ENCODE measurements at regions not wholly inside any gene's neighbourhood (a gene's known extent, or its start where the extent isn't known, plus 50 kb on each side); places are given as distances from the start of the nearest gene placed in this dataset.

GRCh38 chr4:12778706-12779105 is 705.4 kb downstream of the RAB28 start:
- H3K36me3 ChIP-seq (ENCODE audit: control insufficient read depth, insufficient read depth, low read length): no peaks in the 10 kb centered on the region
- no peak overlapping the region for H3K4me3 ChIP-seq (ENCODE audit: insufficient read depth, low read depth, low read length, poor library complexity, severe bottlenecking)
- no peaks in the 10 kb centered on the region for H3K9me3 ChIP-seq (ENCODE audit: control insufficient read depth, low read length)
- DNase-seq: no peak
- H3K27me3 ChIP-seq (replicated peaks; ENCODE audit: control insufficient read depth, insufficient read depth, low read length, poor library complexity, severe bottlenecking): no peaks in the 10 kb centered on the region
- H3K4me1 ChIP-seq (ENCODE audit: control insufficient read depth, insufficient read depth, low read length, poor library complexity, severe bottlenecking): no peaks in the 10 kb centered on the region
- H3K27ac ChIP-seq (ENCODE audit: insufficient read depth, low read length, poor library complexity, severe bottlenecking): no peak overlapping the region

DNA sequence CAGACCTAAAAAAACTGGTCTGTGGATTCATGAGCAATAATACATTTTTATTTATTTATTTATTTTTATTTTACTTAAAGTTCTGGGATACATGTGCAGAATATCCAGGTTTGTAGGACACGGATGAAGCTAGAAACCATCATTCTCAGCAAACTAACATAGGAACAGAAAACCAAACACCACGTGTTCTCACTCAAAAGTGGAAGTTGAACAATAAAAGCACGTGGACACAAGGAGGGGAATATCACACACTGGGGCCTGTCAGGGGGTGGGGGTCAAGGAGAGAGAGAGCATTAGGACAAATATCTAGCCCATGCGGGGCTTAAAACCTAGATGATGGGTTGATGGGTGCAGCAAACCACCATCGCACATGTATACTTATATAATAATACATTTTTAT is 705.9 kb downstream of the RAB28 start:
- no peaks in the 10 kb centered on the region for H3K36me3 ChIP-seq (ENCODE audit: control insufficient read depth, insufficient read depth, low read length)
- H3K9me3 ChIP-seq (ENCODE audit: control insufficient read depth, low read length): no peaks in the 10 kb centered on the region
- DNase-seq: no peak
- no peaks in the 10 kb centered on the region for H3K4me1 ChIP-seq (ENCODE audit: control insufficient read depth, insufficient read depth, low read length, poor library complexity, severe bottlenecking)
- H3K27me3 ChIP-seq (replicated peaks; ENCODE audit: control insufficient read depth, insufficient read depth, low read length, poor library complexity, severe bottlenecking): no peaks in the 10 kb centered on the region
- no peak overlapping the region for H3K27ac ChIP-seq (ENCODE audit: insufficient read depth, low read length, poor library complexity, severe bottlenecking)
- no peak overlapping the region for H3K4me3 ChIP-seq (ENCODE audit: insufficient read depth, low read depth, low read length, poor library complexity, severe bottlenecking)

- Histone ChIP-seq H3K9me3 (ENCODE audit: control insufficient read depth, low read length) (no peaks in the 10 kb centered on the region), H3K27ac (ENCODE audit: insufficient read depth, low read length, poor library complexity, severe bottlenecking) (no peak overlapping the region), H3K36me3 (ENCODE audit: control insufficient read depth, insufficient read depth, low read length) (no peaks in the 10 kb centered on the region), H3K27me3 (replicated peaks; ENCODE audit: control insufficient read depth, insufficient read depth, low read length, poor library complexity, severe bottlenecking) (no peaks in the 10 kb centered on the region), H3K4me1 (ENCODE audit: control insufficient read depth, insufficient read depth, low read length, poor library complexity, severe bottlenecking) (no peaks in the 10 kb centered on the region), H3K4me3 (ENCODE audit: insufficient read depth, low read depth, low read length, poor library complexity, severe bottlenecking) (no peak overlapping the region)
- DNase-seq: no peak
Observed at GRCh38 chr4:12770351-12770750, 713.8 kb downstream of the RAB28 start.

DNA sequence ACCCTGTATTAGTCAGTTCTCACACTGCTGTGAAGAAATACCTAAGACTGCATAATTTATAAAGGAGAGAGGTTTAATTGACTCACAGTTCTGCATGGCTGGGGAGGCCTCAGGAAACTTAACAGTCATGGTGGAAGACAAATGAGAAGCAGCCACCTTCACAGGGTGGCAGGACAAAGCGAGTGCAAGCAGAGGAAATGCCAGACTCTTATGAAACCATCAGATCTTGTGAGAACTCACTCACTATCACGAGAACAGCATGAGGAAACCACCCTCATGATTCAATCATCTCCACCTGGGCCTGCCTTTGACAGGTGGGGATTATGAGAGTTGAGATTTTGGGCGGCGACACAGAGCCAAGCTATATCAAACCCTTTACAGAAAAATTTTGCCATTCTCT is 722.4 kb downstream of the RAB28 start:
- no peak overlapping the region for H3K27ac ChIP-seq (ENCODE audit: insufficient read depth, low read length, poor library complexity, severe bottlenecking)
- H3K9me3 ChIP-seq (ENCODE audit: control insufficient read depth, low read length): no peaks in the 10 kb centered on the region
- no peak for DNase-seq
- H3K4me3 ChIP-seq (ENCODE audit: insufficient read depth, low read depth, low read length, poor library complexity, severe bottlenecking): no peak overlapping the region
- H3K36me3 ChIP-seq (ENCODE audit: control insufficient read depth, insufficient read depth, low read length): no peaks in the 10 kb centered on the region
- H3K27me3 ChIP-seq (replicated peaks; ENCODE audit: control insufficient read depth, insufficient read depth, low read length, poor library complexity, severe bottlenecking): no peaks in the 10 kb centered on the region
- no peaks in the 10 kb centered on the region for H3K4me1 ChIP-seq (ENCODE audit: control insufficient read depth, insufficient read depth, low read length, poor library complexity, severe bottlenecking)

GRCh38 chr4:12747154-12747553 is 737.0 kb downstream of the RAB28 start:
- no peaks in the 10 kb centered on the region for H3K4me1 ChIP-seq (ENCODE audit: control insufficient read depth, insufficient read depth, low read length, poor library complexity, severe bottlenecking)
- H3K36me3 ChIP-seq (ENCODE audit: control insufficient read depth, insufficient read depth, low read length): no peaks in the 10 kb centered on the region
- no peaks in the 10 kb centered on the region for H3K27me3 ChIP-seq (replicated peaks; ENCODE audit: control insufficient read depth, insufficient read depth, low read length, poor library complexity, severe bottlenecking)
- H3K27ac ChIP-seq (ENCODE audit: insufficient read depth, low read length, poor library complexity, severe bottlenecking): no peak overlapping the region
- H3K9me3 ChIP-seq (ENCODE audit: control insufficient read depth, low read length): no peaks in the 10 kb centered on the region
- H3K4me3 ChIP-seq (ENCODE audit: insufficient read depth, low read depth, low read length, poor library complexity, severe bottlenecking): no peak overlapping the region
- no peak for DNase-seq

DNA sequence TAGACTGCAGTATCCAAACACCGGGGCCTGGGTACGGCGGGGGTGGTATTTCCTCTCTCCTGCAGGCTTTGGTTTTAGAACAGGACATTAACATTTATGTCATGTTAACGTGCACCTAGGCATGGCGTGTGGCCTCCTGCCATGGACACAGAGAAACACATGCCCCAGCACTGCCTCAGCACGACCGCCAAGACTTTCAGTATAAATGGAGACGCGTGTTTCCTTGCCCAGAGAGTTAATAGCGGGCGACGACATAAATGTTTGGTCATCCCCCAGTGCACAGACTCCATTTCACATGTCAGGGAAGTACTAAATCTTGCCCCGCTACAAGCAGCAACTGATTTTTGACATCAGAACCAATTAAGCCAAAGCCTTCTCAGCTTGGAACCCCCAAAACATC is 737.9 kb downstream of the RAB28 start:
- Histone ChIP-seq H3K9me3 (ENCODE audit: control insufficient read depth, low read length) (no peaks in the 10 kb centered on the region), H3K4me1 (ENCODE audit: control insufficient read depth, insufficient read depth, low read length, poor library complexity, severe bottlenecking) (no peaks in the 10 kb centered on the region), H3K4me3 (ENCODE audit: insufficient read depth, low read depth, low read length, poor library complexity, severe bottlenecking) (no peak overlapping the region), H3K27me3 (replicated peaks; ENCODE audit: control insufficient read depth, insufficient read depth, low read length, poor library complexity, severe bottlenecking) (no peaks in the 10 kb centered on the region), H3K27ac (ENCODE audit: insufficient read depth, low read length, poor library complexity, severe bottlenecking) (no peak overlapping the region), H3K36me3 (ENCODE audit: control insufficient read depth, insufficient read depth, low read length) (no peaks in the 10 kb centered on the region)
- no peak for DNase-seq

DNA sequence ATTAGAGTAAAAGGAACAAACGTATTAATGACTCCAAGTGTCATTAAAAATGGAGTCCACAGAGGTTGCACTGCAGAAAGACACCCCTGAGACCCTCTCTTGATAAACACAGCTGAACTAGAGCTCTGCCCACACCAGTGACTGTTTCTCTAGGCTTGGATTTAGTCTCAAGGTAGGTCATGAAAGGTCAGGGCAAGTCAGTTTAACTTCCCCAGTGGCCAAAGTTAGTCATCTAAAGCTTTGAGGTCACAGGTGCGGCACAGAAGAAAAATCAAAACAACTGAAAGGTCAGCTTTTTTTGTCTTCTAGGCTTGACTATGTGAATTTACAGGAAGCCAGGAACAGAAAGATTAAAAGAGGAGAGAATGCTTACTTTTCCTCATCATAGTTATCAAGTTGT is 749.6 kb downstream of the RAB28 start:
- Histone ChIP-seq H3K4me3 (ENCODE audit: insufficient read depth, low read depth, low read length, poor library complexity, severe bottlenecking) (no peak overlapping the region), H3K9me3 (ENCODE audit: control insufficient read depth, low read length) (no peaks in the 10 kb centered on the region), H3K4me1 (ENCODE audit: control insufficient read depth, insufficient read depth, low read length, poor library complexity, severe bottlenecking) (no peaks in the 10 kb centered on the region), H3K27me3 (replicated peaks; ENCODE audit: control insufficient read depth, insufficient read depth, low read length, poor library complexity, severe bottlenecking) (no peaks in the 10 kb centered on the region), H3K27ac (ENCODE audit: insufficient read depth, low read length, poor library complexity, severe bottlenecking) (no peak overlapping the region), H3K36me3 (ENCODE audit: control insufficient read depth, insufficient read depth, low read length) (no peaks in the 10 kb centered on the region)
- DNase-seq: no peak

DNA sequence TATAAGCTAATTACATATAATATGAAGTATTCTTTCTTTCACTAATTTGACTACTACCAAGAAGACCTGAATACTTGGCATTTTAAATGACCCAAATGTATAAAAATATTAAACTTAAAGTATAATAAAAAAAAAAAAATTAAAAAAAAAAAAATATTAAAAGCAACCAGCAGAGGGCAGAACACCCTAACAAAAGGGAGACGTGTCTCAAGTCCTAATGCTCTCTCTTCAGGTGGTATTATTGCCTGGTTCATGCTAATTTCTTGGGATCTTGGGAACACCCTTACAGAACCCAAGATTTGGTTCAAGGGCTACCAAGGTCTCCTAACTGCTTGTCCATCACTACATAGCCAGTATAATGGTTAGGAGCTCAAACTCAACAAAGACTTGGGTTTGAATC is 754.8 kb downstream of the RAB28 start:
- DNase-seq: no peak
- Histone ChIP-seq H3K4me3 (ENCODE audit: insufficient read depth, low read depth, low read length, poor library complexity, severe bottlenecking) (no peak overlapping the region), H3K27me3 (replicated peaks; ENCODE audit: control insufficient read depth, insufficient read depth, low read length, poor library complexity, severe bottlenecking) (no peaks in the 10 kb centered on the region), H3K4me1 (ENCODE audit: control insufficient read depth, insufficient read depth, low read length, poor library complexity, severe bottlenecking) (no peaks in the 10 kb centered on the region), H3K9me3 (ENCODE audit: control insufficient read depth, low read length) (no peaks in the 10 kb centered on the region), H3K27ac (ENCODE audit: insufficient read depth, low read length, poor library complexity, severe bottlenecking) (no peak overlapping the region), H3K36me3 (ENCODE audit: control insufficient read depth, insufficient read depth, low read length) (no peaks in the 10 kb centered on the region)

DNA sequence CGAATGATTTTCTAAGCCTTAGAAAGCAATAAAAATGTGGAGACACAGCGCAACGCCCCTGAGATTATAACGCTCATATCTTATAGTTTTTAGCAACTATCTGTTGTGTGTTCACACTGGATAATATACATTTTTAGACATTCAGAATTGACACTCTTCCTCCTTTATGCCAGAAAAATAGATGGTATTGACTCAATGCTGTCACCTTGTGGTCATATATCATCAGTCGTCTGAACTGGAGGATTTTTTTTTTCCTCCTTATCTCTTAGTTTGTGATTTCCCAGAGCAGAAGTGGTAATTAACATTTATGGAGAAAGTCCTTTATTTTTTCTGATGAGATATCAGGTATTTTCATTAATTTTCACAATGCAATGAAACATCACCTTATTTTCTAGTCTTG is 759.6 kb downstream of the RAB28 start:
- H3K27me3 ChIP-seq (replicated peaks; ENCODE audit: control insufficient read depth, insufficient read depth, low read length, poor library complexity, severe bottlenecking): no peaks in the 10 kb centered on the region
- H3K4me3 ChIP-seq (ENCODE audit: insufficient read depth, low read depth, low read length, poor library complexity, severe bottlenecking): no peak overlapping the region
- no peak overlapping the region for H3K27ac ChIP-seq (ENCODE audit: insufficient read depth, low read length, poor library complexity, severe bottlenecking)
- no peaks in the 10 kb centered on the region for H3K9me3 ChIP-seq (ENCODE audit: control insufficient read depth, low read length)
- no peaks in the 10 kb centered on the region for H3K4me1 ChIP-seq (ENCODE audit: control insufficient read depth, insufficient read depth, low read length, poor library complexity, severe bottlenecking)
- DNase-seq: no peak
- H3K36me3 ChIP-seq (ENCODE audit: control insufficient read depth, insufficient read depth, low read length): no peaks in the 10 kb centered on the region

- Histone ChIP-seq H3K4me1 (ENCODE audit: control insufficient read depth, insufficient read depth, low read length, poor library complexity, severe bottlenecking) (no peaks in the 10 kb centered on the region), H3K9me3 (ENCODE audit: control insufficient read depth, low read length) (no peaks in the 10 kb centered on the region), H3K27me3 (replicated peaks; ENCODE audit: control insufficient read depth, insufficient read depth, low read length, poor library complexity, severe bottlenecking) (no peaks in the 10 kb centered on the region), H3K4me3 (ENCODE audit: insufficient read depth, low read depth, low read length, poor library complexity, severe bottlenecking) (no peak overlapping the region), H3K36me3 (ENCODE audit: control insufficient read depth, insufficient read depth, low read length) (no peaks in the 10 kb centered on the region), H3K27ac (ENCODE audit: insufficient read depth, low read length, poor library complexity, severe bottlenecking) (no peak overlapping the region)
- DNase-seq: no peak
Observed at GRCh38 chr4:12723849-12724447, 760.2 kb downstream of the RAB28 start.

DNA sequence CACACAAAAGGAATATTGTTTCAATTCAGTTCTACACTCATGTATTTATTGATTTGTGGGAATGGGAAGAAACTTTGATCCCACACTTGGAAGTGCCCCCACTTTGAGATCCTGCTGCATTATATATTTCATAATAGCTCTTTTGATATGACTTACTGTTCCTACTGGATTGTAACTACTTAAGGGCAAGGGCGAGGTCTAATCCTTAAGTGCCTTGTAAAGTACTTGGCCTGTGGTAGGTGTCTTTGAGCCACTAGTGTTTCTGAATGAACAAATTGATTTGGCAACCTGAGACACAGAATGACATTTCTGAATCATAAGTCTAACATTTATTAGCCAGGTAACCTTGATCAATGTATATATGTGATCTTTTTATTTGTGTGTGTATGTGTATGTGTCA is 767.2 kb downstream of the RAB28 start:
- no peaks in the 10 kb centered on the region for H3K9me3 ChIP-seq (ENCODE audit: control insufficient read depth, low read length)
- H3K4me1 ChIP-seq (ENCODE audit: control insufficient read depth, insufficient read depth, low read length, poor library complexity, severe bottlenecking): no peaks in the 10 kb centered on the region
- no peak overlapping the region for H3K4me3 ChIP-seq (ENCODE audit: insufficient read depth, low read depth, low read length, poor library complexity, severe bottlenecking)
- H3K27ac ChIP-seq (ENCODE audit: insufficient read depth, low read length, poor library complexity, severe bottlenecking): no peak overlapping the region
- no peaks in the 10 kb centered on the region for H3K36me3 ChIP-seq (ENCODE audit: control insufficient read depth, insufficient read depth, low read length)
- no peaks in the 10 kb centered on the region for H3K27me3 ChIP-seq (replicated peaks; ENCODE audit: control insufficient read depth, insufficient read depth, low read length, poor library complexity, severe bottlenecking)
- DNase-seq: no peak

Measured in effector memory CD4-positive, alpha-beta T cell (primary cell).